Smooth muscle cell (in vitro differentiated cells): ENCODE measurements at regions not wholly inside any gene's neighbourhood (a gene's known extent, or its start where the extent isn't known, plus 50 kb on each side); places are given as distances from the start of the nearest gene placed in this dataset.

Experiments used
- DNase-seq: peaks from one replicate; lab custom pipeline; 2025; ENCODE audit not compliant: unreplicated experiment; lab: John Stamatoyannopoulos, UW
- H2AFZ ChIP-seq: fragments of 200-600 bp; sonication (generic); 2 replicates; pipeline ENCODE4 v1.6.0; 2016; ENCODE audit warnings: antibody characterized with exemption, low read depth, mild to moderate bottlenecking
- H3F3A ChIP-seq: fragments of 200-600 bp; sonication (generic); 2 replicates; pipeline ENCODE4 v1.6.0; 2017; ENCODE audit warnings: antibody characterized with exemption, low read depth
- H3K27ac ChIP-seq: fragments of 200-600 bp; sonication (generic); 2 replicates; pipeline ENCODE4 v1.5.1; 2016; ENCODE audit warnings: low read depth, mild to moderate bottlenecking
- H3K27me3 ChIP-seq: fragments of 200-600 bp; sonication (generic); 2 replicates; pipeline ENCODE4 v1.6.1; 2016; ENCODE audit warnings: low read depth, mild to moderate bottlenecking
- H3K36me3 ChIP-seq: fragments of 200-600 bp; sonication (generic); 2 replicates; pipeline ENCODE4 v1.5.1; 2016; ENCODE audit warnings: low read depth
- H3K4me1 ChIP-seq: fragments of 200-600 bp; sonication (generic); 2 replicates; pipeline ENCODE4 v1.5.1; 2016; ENCODE audit warnings: low read depth
- H3K4me2 ChIP-seq: fragments of 200-600 bp; sonication (generic); 2 replicates; pipeline ENCODE4 v1.6.0; 2016; ENCODE audit warnings: mild to moderate bottlenecking
- H3K4me3 ChIP-seq: fragments of 200-600 bp; sonication (generic); 2 replicates; pipeline ENCODE4 v1.5.1; 2016; ENCODE audit warnings: mild to moderate bottlenecking
- H3K79me2 ChIP-seq: fragments of 200-600 bp; sonication (generic); 2 replicates; pipeline ENCODE4 v1.6.0; 2016; ENCODE audit warnings: low read depth, mild to moderate bottlenecking
- H3K9ac ChIP-seq: fragments of 200-600 bp; sonication (generic); 2 replicates; pipeline ENCODE4 v1.6.0; 2016; ENCODE audit warnings: low read depth
- H3K9me3 ChIP-seq: fragments of 200-600 bp; sonication (generic); replicated peaks from 2 replicates; pipeline ENCODE4 v1.5.1; 2016; ENCODE audit warnings: low read depth
- H4K20me1 ChIP-seq: fragments of 200-600 bp; sonication (generic); 2 replicates; pipeline ENCODE4 v1.6.0; 2016; ENCODE audit warnings: low read depth
- CTCF ChIP-seq: fragments of 200-600 bp; sonication (generic); IDR thresholded peaks from 2 replicates; pipeline ENCODE4 v1.5.1; 2017; ENCODE audit warnings: borderline replicate concordance, mild to moderate bottlenecking, antibody characterized with exemption; ENCODE audit not compliant: insufficient read depth, poor library complexity, severe bottlenecking
- WGBS: methylation state at CpG from one replicate; pipeline ENCODE4 v1.1.7; 2016; ENCODE audit warnings: low lambda C conversion rate; 5-methylcytosine and 5-hydroxymethylcytosine counted together

GRCh38 chr7:82542665-82543064, 99.1 kb upstream of the CACNA2D1 start:
- Histone ChIP-seq H3K9ac (no peak overlapping the region), H3K4me2 (peak overlapping the region; percentile 2)

GRCh38 chr7:82539969-82540368, 96.4 kb upstream of the CACNA2D1 start:
- Histone ChIP-seq H3K27ac (no peak overlapping the region), H3K9me3 (no peaks in the 10 kb centered on the region), H3K4me3 (no peak overlapping the region), H4K20me1 (no peaks in the 10 kb centered on the region), H3K9ac (no peak overlapping the region), H3K4me1 (no peaks in the 10 kb centered on the region), H3F3A (no peaks in the 10 kb centered on the region), H3K27me3 (peaks cover 9% of the 10 kb centered on the region), H3K79me2 (no peaks in the 10 kb centered on the region), H3K4me2 (no peak overlapping the region), H3K36me3 (no peaks in the 10 kb centered on the region), H2AFZ (no peak overlapping the region)
- 93% methylated on average over 6 of the region's 6 CpGs for WGBS
- TF ChIP-seq CTCF: no peak
- DNase-seq: no peak

More at GRCh38 chr7:82542665-82543064, 99.1 kb upstream of the CACNA2D1 start:
- Histone ChIP-seq H3K36me3 (no peaks in the 10 kb centered on the region), H3K9me3 (no peaks in the 10 kb centered on the region), H3K27ac (peak overlapping the region; percentile 54), H3K79me2 (no peaks in the 10 kb centered on the region), H3K4me1 (no peaks in the 10 kb centered on the region), H3K4me3 (no peak overlapping the region), H4K20me1 (no peaks in the 10 kb centered on the region), H3F3A (no peaks in the 10 kb centered on the region), H3K27me3 (peaks cover 9% of the 10 kb centered on the region), H2AFZ (no peak overlapping the region)
- 8% methylated on average over 2 of the region's 2 CpGs for WGBS
- no peak for DNase-seq
- TF ChIP-seq CTCF: no peak

DNA sequence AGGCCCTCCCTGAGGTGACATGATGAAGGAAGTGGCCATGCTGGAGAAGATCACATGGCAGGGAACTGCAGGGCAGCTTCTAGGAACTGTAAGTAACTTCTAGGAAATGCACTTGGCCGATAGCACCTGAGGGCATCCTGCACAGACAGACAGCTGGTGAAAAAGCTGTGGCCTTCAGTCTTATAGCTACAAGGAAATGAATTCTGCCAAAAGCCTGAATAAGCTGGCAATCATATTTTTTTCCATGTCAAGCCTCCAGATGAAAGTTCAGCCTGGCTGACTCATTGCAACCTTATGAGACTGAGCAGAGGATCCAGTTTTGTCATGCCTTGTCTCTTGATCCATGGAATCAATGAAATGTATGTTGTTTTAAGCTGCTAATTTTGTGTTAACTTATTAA, 91.1 kb upstream of the CACNA2D1 start:
- H3K27ac ChIP-seq: no peak overlapping the region
- no peak overlapping the region for H3K4me2 ChIP-seq
- 95% methylated on average over 1 of the region's 1 CpG for WGBS

More for the DNA sequence above, 91.1 kb upstream of the CACNA2D1 start:
- no peaks in the 10 kb centered on the region for H3K79me2 ChIP-seq
- H3K27me3 ChIP-seq: peaks cover 5% of the 10 kb centered on the region
- H3K9ac ChIP-seq: no peak overlapping the region
- no peak overlapping the region for H2AFZ ChIP-seq
- H3K9me3 ChIP-seq: no peaks in the 10 kb centered on the region
- no peaks in the 10 kb centered on the region for H4K20me1 ChIP-seq
- H3K4me1 ChIP-seq: peaks cover 8% of the 10 kb centered on the region
- H3F3A ChIP-seq: peaks cover 5% of the 10 kb centered on the region
- no peak for DNase-seq
- no peaks in the 10 kb centered on the region for H3K36me3 ChIP-seq
- H3K4me3 ChIP-seq: no peak overlapping the region
- no peak for TF ChIP-seq CTCF
